SKM-1 (cell line): ENCODE measurements at regions not wholly inside any gene's neighbourhood (a gene's known extent, or its start where the extent isn't known, plus 50 kb on each side); places are given as distances from the start of the nearest gene placed in this dataset.
A peak's percentile ranks its signal among the peaks of the same experiment; 100 is the strongest.

Experiments
- DNase-seq: peaks from one replicate; lab custom pipeline; 2025; ENCODE audit not compliant: unreplicated experiment; lab: John Stamatoyannopoulos, UW

DNA sequence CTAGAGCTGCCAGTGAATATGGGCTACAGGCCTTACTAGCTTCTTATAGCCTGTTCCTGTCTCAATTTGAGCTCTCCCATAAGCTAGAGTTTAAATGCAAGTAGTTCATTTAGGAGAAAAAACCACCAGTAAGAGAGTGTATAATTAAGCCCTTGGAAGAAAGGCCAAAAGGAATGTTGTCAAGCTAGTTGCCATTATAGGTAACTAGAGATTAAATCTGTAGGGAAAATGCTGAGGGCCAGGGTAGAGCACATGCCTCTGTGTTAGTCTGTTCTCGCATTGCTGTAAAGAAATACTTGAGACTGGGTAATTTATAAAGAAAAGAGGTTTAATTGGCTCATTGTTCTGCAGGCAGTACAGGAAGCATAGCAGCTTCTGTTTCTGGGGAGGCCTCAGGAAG is 410.2 kb downstream of the MID1IP1 start:
- DNase-seq: no peak

DNA sequence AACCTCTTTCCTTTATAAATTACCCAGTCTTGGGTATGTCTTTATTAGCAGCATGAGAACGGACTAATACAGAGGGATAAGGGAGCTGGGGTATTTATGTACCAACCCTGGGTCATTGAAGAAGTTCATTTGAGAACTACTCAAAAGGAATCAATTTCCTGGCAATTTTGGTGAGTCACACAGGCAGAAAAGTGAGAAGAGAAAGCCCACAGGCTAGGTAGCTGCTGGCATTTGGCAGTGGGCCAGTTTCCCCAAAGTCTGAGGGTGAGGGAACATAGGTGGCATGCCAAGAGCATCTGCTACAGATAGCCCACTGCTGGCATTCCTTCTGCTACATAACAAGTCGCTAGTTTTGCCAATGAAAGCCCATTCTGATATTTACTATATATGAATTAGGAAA is 411.2 kb downstream of the MID1IP1 start:
- DNase-seq: no peak

DNA sequence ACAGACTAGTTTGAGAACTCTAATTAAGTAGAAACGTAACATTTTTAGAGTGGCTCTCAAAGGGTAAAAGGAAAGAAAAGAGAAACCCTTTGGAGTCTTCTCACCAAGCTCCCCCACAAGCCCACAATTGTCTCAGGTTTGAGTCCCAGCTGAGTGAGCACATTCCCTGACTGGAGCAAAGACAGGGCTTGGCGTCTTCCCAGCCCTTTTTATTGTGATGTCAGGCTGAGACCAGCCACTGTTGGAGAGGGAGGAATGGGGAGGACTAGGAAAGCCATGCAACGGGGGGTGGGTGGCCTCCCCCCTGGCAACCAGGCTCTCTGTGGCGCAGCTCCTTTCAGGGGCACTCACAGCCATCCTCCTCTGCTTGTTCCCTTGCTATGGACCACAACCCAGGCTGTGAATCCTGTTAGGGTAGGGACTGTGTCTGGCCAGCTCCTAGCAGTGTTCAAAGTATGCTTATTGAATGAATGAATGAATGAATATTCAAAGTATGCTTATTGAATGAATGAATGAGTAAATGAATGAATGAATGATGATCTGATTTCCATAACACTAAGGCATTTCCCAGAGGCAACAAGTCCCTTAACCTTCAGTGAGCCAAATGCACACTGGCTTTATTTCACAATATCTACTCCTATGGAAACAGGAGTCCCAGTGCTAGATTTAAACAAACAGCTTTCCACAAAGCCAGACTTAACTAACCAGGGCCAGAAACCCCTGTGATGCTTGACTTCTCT is 413.3 kb downstream of the MID1IP1 start:
- DNase-seq: no peak

DNA sequence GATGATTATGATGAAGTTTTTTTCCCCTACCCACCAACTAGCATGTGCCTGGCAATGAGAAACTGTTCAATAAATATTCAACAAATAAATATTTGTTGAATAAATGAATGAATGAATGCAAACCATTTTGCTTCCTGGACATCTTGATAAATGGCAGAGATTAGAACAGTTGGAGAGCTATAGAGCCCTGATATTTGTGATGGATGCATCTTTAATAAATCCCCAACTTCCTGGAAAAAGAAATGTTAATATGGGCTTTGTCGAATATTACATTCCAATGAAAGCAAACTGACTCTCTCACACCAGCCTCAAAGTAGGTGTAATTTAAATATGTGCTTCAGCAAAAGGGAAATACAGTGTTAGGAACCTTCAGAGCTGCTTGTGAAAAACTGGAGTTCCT is 419.7 kb downstream of the MID1IP1 start:
- no peak for DNase-seq

DNA sequence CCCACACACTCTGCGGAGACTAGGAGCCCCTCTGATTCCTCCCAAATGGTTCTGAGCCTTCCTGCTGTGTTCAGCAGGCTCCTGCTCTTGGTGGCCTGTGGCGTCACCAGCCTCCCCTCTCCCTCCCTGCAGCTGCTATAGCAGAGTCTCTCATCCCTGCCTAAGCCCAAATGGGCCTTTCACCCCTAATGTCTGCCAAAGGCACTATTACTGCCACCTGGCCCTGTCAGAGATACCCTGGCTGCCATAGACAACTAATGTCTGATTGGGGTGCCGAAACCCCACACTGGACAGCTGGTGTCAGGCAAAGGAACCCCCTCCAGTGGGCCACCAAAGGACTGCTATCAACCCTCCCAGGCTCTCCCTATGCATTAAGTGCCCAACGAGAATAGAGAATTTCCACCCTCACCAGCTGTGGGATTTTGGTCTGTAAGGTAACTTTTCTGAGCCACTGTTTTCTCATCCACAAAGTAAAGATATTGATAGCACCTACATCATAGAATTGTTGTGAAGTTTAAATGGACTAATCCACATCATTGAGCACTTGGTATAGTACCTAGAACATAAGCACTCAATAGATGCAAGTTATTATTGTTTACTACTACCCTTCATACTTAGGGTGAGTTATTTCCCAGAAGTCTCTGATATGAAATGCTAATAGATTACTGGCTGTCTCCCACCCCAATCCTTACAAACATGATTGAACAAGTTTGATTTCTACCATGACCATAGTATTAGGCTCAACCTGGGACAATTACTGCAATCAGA is 421.3 kb downstream of the MID1IP1 start:
- DNase-seq: no peak

DNA sequence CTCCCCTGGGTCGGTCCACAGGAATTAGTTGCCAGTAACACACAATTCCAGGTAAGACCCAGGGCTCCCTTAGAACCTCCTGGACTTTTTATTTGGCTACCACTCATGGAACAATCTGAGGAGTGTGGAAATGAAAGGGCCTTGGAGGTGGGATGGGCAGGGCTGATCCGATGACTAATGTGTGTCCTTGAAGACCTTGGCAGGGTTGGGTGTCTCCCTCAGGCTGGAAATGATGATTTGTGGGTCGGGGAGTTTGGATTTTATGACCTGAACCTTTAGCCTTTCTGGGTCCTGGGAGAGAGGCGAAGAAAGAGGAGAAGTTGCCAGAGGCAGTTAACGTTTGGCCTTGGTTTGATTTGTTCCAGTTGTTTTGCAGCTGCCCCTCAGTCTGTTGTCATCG is 425.0 kb downstream of the MID1IP1 start:
- no peak for DNase-seq

DNA sequence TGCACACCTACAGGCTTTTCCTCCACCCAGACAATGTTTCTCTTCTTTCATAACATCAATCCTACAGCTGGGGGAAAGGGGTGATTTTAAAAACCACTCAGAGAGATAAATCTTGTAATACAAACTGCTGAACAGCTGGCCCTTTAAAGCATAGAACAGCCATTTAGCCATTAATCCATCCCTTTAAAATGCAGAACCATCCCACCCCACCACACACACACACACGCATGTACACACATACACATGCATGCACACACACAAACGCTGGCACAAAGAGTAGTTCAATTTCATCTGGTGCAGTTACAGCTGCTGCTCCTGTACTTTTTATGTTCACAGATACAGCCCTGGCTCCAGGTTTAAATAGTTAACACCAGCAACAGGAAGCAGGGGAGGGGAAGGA is 426.1 kb downstream of the MID1IP1 start:
- no peak for DNase-seq

DNA sequence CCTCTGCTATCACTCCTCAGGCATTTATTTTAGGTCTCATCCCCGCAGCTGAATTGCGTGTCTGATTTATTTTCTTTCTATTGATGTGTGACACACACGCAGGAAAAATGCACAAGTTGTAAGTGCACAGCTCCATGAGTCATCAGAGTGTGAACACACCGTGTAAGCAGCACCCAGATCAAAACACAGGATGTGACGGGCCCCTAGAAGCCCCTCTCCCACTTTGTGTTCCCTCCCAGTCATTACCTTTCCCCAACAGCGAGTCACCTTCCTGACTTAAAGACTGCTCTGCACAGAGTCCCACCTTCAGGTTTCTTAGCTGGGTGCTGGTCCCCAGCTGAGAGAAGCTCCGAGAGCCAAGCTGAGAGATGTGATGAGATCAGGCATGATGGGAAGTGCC is 436.7 kb downstream of the MID1IP1 start:
- DNase-seq: no peak

DNA sequence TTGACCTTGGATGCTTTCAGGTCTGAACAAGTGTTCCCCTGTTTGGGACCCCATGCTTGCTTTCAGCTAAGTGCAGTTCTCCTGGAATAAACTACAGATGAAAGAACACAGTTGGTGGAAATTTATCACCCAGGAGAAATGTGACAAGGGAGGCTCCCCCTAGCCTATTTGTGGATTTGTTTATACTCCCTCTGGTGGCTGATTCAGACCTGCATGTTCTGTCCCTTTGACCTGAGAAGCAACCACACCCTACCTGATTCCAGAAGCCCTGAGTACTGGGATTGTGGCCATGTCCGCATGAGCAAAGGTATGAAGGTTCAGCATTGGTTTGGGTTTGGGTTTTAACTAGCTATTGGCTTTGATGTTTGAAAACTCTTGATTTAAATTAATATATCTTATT is 440.9 kb downstream of the MID1IP1 start:
- no peak for DNase-seq

DNA sequence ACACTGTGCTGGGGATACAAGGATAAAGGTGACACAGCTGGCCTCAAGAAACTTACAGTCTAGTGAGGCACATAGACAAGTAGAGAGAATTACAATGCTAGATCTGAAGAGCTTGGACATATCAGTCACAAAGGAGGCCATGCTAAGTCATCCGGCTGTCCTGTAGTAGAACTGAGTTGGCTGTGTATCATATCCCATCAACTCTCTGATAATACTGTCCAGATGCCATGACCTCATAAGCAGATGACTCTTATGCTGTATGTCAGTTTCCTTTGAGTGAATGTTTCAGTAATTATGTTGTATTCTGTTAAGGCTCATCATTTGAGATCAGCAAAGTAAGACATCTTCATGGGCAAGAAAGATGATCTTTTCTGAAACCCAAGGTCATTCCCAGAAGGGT is 442.9 kb downstream of the MID1IP1 start:
- DNase-seq: no peak

DNA sequence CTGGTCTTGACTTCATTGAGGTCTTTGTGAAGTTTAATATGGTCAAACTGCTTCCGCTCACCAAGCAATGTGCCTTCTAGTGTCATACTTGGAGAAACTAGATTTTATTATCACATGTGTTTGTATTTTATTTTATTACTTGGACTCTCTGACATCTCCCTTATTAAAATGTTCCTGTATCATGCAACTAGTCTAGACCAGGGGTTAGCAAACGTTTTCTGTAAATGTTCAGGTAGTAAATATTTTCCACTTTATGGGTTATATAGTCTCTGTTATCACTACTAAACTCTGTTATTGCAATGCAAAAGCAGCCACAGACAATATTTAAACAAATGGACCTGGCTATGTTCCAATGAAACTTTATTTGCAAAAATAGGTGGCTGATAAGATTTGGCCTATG is 443.8 kb downstream of the MID1IP1 start:
- no peak for DNase-seq

DNA sequence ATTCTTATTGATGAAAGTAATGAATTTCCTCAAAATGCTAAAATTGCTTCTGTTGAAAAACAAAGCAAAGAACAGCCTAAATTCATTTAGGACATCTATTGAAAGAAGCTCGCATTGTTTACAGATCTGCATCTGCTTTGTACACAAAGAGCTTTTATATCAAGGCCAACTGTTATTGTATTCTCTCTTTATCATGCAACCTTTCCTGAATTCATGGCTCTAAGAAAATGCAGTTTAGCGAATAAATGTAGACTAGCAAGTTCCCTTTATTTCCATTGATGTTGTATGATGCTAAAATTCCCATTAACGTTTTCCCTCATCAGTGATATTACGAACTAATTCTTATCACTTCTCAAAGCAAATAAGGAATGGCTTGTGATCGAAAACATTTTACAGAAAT is 446.3 kb downstream of the MID1IP1 start:
- DNase-seq: no peak

DNA sequence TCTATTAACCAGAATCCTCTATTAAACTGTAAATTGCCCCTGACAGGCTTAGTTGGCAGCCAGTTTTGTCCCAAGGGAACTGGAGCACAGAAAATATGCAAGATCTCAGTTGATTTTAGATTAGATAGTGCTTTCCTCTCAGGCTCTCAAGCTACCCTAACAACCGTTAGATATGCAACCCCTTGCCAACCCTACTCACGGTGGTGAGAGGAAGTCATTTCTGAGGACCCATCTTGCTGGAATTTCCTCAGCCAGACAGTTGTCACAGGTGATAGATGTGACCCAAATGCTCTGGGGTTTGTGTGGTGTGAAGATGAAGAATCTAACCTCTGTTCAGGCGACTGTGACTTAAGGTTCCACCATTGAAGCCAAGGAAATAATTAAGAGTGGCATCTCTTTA is 447.1 kb downstream of the MID1IP1 start:
- no peak for DNase-seq

DNA sequence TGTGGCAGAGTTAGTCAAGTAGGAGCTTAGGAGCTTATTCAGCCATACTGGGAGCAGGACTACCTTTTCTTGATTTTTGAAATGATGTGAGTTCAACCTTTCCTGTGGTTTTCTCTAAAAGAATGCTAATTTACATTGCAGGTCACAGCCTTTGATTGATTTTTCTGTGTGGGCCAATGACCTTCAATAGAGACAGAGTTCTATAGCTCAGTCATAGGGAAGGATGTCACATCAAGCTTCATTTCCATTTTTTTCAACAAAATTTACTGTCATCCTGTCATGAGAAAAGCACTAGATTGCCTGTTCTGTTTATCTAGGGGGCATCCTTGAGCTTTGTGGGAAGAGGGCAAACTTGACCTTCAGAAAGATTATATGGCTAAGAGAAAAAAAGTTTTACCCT is 448.7 kb downstream of the MID1IP1 start:
- no peak for DNase-seq

DNA sequence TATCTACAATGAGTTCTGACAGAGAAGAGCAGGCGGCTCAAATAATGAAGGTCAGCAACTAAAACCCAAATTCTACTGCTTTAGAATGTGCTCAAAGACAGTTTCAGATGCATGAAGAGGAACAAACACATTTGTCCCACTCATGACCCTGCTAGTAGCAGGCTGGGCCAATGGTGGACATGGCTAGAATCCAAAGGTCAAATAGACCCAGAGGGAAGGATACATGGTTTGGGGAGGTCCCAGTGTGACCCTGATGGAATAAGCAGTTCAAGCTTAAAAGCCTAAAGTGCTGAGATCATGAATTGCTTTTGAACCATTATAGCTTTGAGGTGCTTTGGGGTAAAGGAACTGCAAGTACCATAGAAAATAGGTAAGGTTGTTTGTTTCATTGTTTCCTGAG is 450.7 kb downstream of the MID1IP1 start:
- no peak for DNase-seq

DNA sequence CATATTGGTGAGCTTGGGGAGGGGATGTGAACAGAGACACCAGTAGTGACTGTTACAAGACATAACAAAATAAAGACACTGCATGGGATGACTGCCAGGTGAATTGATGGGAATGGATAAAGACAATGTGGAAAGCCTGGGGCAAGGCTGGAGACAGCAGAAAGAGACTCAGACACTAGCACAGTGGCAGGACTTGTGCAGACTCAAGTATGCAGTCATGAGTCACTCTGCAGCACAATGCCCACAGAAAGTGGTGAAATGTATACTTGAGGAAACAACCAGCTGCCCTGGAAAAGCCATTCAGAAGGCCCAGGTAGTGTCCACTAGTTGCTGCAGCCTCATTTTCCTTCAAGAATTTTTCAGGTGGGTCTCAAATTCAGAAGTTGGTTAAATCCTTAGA is 452.3 kb downstream of the MID1IP1 start:
- no peak for DNase-seq

DNA sequence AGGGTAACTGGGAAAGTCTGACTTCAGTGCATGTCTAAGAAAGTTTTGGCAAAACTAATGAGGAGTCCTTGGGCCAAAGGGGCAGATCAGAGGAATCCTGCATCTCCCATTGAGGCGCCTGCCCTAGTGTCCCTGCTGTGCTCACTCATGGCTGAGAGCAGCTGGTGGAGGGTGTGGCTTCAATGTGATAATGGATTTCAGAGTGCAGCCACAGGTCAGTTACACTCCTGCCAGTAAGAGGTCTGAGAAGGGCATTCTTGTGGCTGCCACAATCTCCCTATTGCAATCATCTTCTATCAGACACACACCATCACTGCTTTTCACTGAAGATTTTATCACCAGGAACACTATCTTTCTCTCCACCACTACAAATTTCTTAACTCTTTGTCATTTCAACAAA is 457.1 kb downstream of the MID1IP1 start:
- no peak for DNase-seq

DNA sequence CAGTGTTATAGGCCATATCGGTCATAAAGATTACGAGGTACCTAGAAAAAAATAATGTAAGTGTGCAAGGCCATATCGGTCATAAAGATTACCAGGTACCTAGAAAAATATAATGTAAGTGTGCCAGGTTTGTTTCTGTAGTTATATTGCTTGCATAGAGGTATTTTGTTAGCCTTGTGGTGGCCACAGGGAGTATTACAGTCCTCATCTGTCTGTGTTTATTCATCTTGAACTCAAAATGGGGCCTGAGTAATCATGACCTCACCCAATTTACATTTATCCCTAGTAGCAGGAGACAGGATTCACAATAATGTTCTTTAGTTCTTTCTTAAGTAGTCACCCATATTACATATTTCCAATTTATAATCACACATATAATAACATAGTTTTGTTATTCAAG is 459.7 kb downstream of the MID1IP1 start:
- DNase-seq: no peak

DNA sequence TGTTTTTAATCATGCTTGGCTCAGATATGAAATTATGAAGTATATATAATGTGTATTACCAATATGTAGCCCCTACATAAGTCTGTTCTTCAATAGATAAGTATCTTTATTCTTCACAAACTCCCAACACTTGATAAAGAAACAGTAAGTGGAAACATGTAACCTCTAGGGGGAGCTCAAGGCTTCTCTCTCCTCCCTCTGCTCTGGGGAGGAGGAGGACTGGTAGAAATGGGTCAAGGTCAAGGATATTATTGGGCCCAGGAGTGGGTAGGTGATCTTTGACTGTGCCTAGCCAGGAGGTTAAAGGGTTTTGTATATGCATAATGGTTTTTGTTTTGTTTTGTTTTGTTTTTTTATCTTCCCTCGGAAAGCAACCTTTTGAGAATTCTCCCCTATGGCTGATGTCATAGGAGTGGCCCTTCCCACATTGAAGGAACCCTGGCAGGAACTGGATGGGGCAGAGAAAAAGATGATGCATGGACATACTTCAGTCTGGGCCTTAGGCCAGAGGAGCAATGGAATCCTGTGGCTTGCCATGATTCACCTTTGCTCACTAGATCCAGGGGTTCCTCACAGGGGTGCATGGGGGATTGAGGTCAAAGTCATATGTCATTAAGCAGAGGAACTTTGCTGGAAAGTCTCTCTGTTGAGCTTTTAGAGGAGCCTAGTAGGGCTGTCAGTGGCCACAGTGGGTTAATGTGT is 460.3 kb downstream of the MID1IP1 start:
- DNase-seq: peak; percentile 2

DNA sequence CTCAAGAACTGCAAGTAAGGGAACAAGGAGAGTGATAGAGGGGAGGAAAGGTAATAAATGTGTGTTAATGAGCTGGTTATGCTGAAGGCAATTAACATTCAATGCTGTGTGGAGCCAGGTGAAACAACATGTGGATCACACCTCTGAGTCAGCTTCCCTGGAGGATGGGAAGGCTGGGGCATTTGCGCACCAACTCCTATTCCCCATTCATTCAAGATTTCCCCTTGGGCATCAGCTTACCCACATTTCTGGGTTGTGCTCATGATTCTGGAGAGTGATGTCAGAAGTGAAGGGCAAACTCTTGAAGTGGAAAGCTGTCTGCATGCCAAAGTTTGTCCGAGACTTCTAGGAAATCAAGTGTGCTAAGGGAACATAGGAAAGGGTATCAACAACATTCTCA is 461.4 kb downstream of the MID1IP1 start:
- no peak for DNase-seq

DNA sequence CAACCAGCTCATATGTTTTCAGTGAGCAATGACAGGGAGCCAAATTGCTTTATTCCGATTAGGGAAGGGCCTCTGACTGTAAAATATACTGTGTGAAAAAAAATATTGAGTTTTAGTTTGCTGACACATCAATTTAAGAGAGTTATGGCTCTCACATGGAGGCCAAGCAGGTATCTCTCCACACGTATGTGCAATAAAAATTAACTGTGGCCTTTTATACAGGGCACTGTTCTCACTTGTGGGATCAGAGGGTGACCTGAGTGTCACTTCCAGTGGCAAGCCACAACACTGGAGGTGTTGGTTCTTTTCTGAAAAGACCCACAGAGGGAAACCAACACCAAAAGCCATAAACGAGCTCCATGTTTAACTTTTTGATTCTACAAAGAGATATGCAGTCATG is 462.8 kb downstream of the MID1IP1 start:
- DNase-seq: no peak

DNA sequence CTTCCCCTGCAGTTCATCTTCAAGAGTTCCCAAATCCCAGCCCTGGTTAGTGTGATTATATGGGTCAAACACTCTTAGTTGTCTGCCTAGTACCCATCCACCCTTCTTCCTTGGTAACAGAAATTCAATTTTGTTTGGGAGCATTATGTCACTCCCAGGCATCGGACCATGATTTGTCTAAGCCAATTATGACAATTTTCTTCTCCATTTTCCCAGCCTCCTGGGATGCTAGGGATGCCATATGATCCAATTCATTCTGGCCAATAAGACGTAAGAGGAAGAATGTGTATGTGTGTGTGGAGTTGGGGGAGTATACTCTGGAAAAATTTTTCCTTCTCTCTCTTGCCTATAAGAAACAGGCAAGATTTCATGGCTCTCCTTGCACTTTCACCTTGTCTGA is 465.9 kb downstream of the MID1IP1 start:
- DNase-seq: no peak
